Body of pancreas (tissue), 4 donors: ENCODE measurements at regions not wholly inside any gene's neighbourhood (a gene's known extent, or its start where the extent isn't known, plus 50 kb on each side); places are given as distances from the start of the nearest gene placed in this dataset.

ENCODE experiments used
- CTCF ChIP-seq, 7 experiments: fragments of 450-650 bp in 4 of 7; fragments of 200-600 bp in 3 of 7; sonication (generic) in 3 of 7; IDR thresholded peaks; one replicate each; pipeline ENCODE4 v1.5.1; 2016 to 2019; ENCODE audit warnings: antibody characterized with exemption in 7 of 7
- POLR2A ChIP-seq, 3 donors: fragments of 450-650 bp; IDR thresholded peaks; one replicate each; pipeline ENCODE4 v1.6.1; 2016; ENCODE audit warnings: antibody characterized with exemption in 3 of 3, mild to moderate bottlenecking in 2 of 3

- TF ChIP-seq CTCF (IDR thresholded peaks at IDR 0.05) (no peak), POLR2A (IDR thresholded peaks at IDR 0.05) (no peak)
These were observed 227.1 kb downstream of the HACE1 start for GRCh38 chr6:104632588-104632987.
